HEK293 (cell line): ENCODE measurements at regions not wholly inside any gene's neighbourhood (a gene's known extent, or its start where the extent isn't known, plus 50 kb on each side); places are given as distances from the start of the nearest gene placed in this dataset.

ENCODE experiments used
- CTCF ChIA-PET: fragments of 350-600 bp; formaldehyde crosslinking; extraction: SDS; loops from one replicate; lab custom pipeline; 2021; ENCODE audit warnings: antibody characterized with exemption; lab: Yijun Ruan, JAX
- POLR2A ChIA-PET: fragments of 300-600 bp; formaldehyde crosslinking; extraction: SDS; loops from one replicate; lab custom pipeline; 2020; ENCODE audit warnings: antibody characterized with exemption, inconsistent platforms; lab: Yijun Ruan, JAX
- H3K27ac ChIP-seq: fragments of 200-500 bp; sonication (Bioruptor generic); 2 replicates; pipeline ENCODE4 v1.5.1; 2014; ENCODE audit warnings: low read depth, low read length, control low read depth, inconsistent platforms; ENCODE audit errors: extremely low read depth
- H3K36me3 ChIP-seq, 2 experiments: fragments of 200-500 bp in 1 of 2; sonication (Bioruptor generic) in 1 of 2; 1 replicate in 1 of 2; 2 replicates in 1 of 2; pipeline ENCODE4 v1.5.1; 2014 to 2017; ENCODE audit warnings: inconsistent platforms in 2 of 2, low read length in 2 of 2; ENCODE audit not compliant: control insufficient read depth in 2 of 2, insufficient read depth in 1 of 2
- H3K4me1 ChIP-seq: fragments of 200-500 bp; sonication (Bioruptor generic); 2 replicates; pipeline ENCODE4 v1.5.1; 2014; ENCODE audit warnings: mild to moderate bottlenecking, low read length, inconsistent platforms; ENCODE audit not compliant: control insufficient read depth, insufficient read depth
- H3K4me3 ChIP-seq: 2 replicates; pipeline ENCODE4 v1.5.1; 2011; ENCODE audit warnings: low read depth, mild to moderate bottlenecking, control low read depth, low read length, moderate library complexity
- H3K9me3 ChIP-seq: fragments of 200-500 bp; sonication (Bioruptor generic); 2 replicates; pipeline ENCODE4 v1.5.1; 2014; ENCODE audit warnings: low read depth, low read length, inconsistent platforms; ENCODE audit not compliant: control insufficient read depth, insufficient read depth
- GLI2 ChIP-seq: fragments of 450-650 bp; formaldehyde crosslinking; IDR thresholded peaks from 2 replicates; pipeline ENCODE4; 2017; ENCODE audit warnings: missing biosample characterization, missing genetic modification characterization, low read depth, borderline replicate concordance
- IKZF3 ChIP-seq: fragments of 450-650 bp; IDR thresholded peaks from 2 replicates; pipeline ENCODE4 v1.5.0; 2018; ENCODE audit warnings: missing biosample characterization, mild to moderate bottlenecking, missing genetic modification characterization, moderate library complexity
- KLF8 ChIP-seq: fragments of 450-650 bp; formaldehyde crosslinking; IDR thresholded peaks from 2 replicates; pipeline ENCODE4 v1.5.1; 2016; ENCODE audit warnings: missing biosample characterization, missing genetic modification characterization
- MEIS1 ChIP-seq: sonication (generic); formaldehyde crosslinking; IDR thresholded peaks from 2 replicates; pipeline ENCODE4 v1.8.1; 2022; ENCODE audit warnings: missing genetic modification reagents, mild to moderate bottlenecking, borderline replicate concordance
- OSR2 ChIP-seq: fragments of 450-650 bp; formaldehyde crosslinking; IDR thresholded peaks from 2 replicates; pipeline ENCODE4 v1.5.1; 2016; ENCODE audit warnings: missing biosample characterization, missing genetic modification characterization
- SCRT2 ChIP-seq: fragments of 450-650 bp; formaldehyde crosslinking; IDR thresholded peaks from 2 replicates; pipeline ENCODE4 v1.5.1; 2016; ENCODE audit warnings: missing biosample characterization, missing genetic modification characterization
- SP2 ChIP-seq: fragments of 450-650 bp; formaldehyde crosslinking; IDR thresholded peaks from 2 replicates; pipeline ENCODE4 v1.5.1; 2016; ENCODE audit warnings: missing biosample characterization, missing genetic modification characterization
- ZBTB17 ChIP-seq: fragments of 450-650 bp; formaldehyde crosslinking; IDR thresholded peaks from 2 replicates; pipeline ENCODE4 v1.5.1; 2016; ENCODE audit warnings: missing biosample characterization, missing genetic modification characterization
- ZFP41 ChIP-seq: fragments of 450-650 bp; formaldehyde crosslinking; IDR thresholded peaks from 2 replicates; pipeline ENCODE4 v1.5.1; 2016; ENCODE audit warnings: missing biosample characterization, missing genetic modification characterization, borderline replicate concordance
- ZFP69B ChIP-seq: fragments of 450-650 bp; formaldehyde crosslinking; IDR thresholded peaks from 2 replicates; pipeline ENCODE4 v1.5.1; 2016; ENCODE audit warnings: missing biosample characterization, missing genetic modification characterization
- ZIC2 ChIP-seq: fragments of 450-650 bp; formaldehyde crosslinking; IDR thresholded peaks from 2 replicates; pipeline ENCODE4 v1.5.1; 2016; ENCODE audit warnings: missing biosample characterization, missing genetic modification characterization
- ZNF121 ChIP-seq: fragments of 450-650 bp; formaldehyde crosslinking; IDR thresholded peaks from 2 replicates; pipeline ENCODE4 v1.5.1; 2016; ENCODE audit warnings: missing biosample characterization, missing genetic modification characterization
- ZNF155 ChIP-seq: fragments of 450-650 bp; formaldehyde crosslinking; IDR thresholded peaks from 2 replicates; pipeline ENCODE4 v1.5.1; 2016; ENCODE audit warnings: missing biosample characterization, missing genetic modification characterization
- ZNF169 ChIP-seq: fragments of 450-650 bp; formaldehyde crosslinking; IDR thresholded peaks from 2 replicates; pipeline ENCODE4 v1.5.1; 2016; ENCODE audit warnings: missing biosample characterization, missing genetic modification characterization
- ZNF211 ChIP-seq: fragments of 450-650 bp; formaldehyde crosslinking; IDR thresholded peaks from 2 replicates; pipeline ENCODE4 v1.5.1; 2016; ENCODE audit warnings: low read depth, missing biosample characterization, missing genetic modification characterization
- ZNF221 ChIP-seq: fragments of 450-650 bp; formaldehyde crosslinking; IDR thresholded peaks from 2 replicates; pipeline ENCODE4 v1.5.1; 2017; ENCODE audit warnings: missing biosample characterization, missing genetic modification characterization, borderline replicate concordance
- ZNF37A ChIP-seq: fragments of 450-650 bp; IDR thresholded peaks from 2 replicates; pipeline ENCODE4 v1.5.1; 2018; ENCODE audit warnings: missing biosample characterization, missing genetic modification characterization
- ZNF548 ChIP-seq: fragments of 450-650 bp; formaldehyde crosslinking; IDR thresholded peaks from 2 replicates; pipeline ENCODE4 v1.5.1; 2016; ENCODE audit warnings: missing biosample characterization, missing genetic modification characterization
- ZNF660 ChIP-seq: fragments of 450-650 bp; IDR thresholded peaks from 2 replicates; pipeline ENCODE4 v1.5.1; 2018; ENCODE audit warnings: missing biosample characterization, mild to moderate bottlenecking, missing genetic modification characterization
- ZNF677 ChIP-seq: fragments of 450-650 bp; IDR thresholded peaks from 2 replicates; pipeline ENCODE4 v1.5.0; 2018; ENCODE audit warnings: missing biosample characterization, mild to moderate bottlenecking, missing genetic modification characterization, moderate library complexity
- ZNF76 ChIP-seq: fragments of 450-650 bp; formaldehyde crosslinking; IDR thresholded peaks from 2 replicates; pipeline ENCODE4; 2016; ENCODE audit warnings: low read depth, missing biosample characterization, missing genetic modification characterization, borderline replicate concordance
- ZNF785 ChIP-seq: fragments of 450-650 bp; formaldehyde crosslinking; IDR thresholded peaks from 2 replicates; pipeline ENCODE4 v1.5.1; 2016; ENCODE audit warnings: missing biosample characterization, missing genetic modification characterization
- ZNF830 ChIP-seq: fragments of 450-650 bp; IDR thresholded peaks from 2 replicates; pipeline ENCODE4 v1.5.0; 2018; ENCODE audit warnings: missing biosample characterization, missing genetic modification characterization, low read depth, mild to moderate bottlenecking, moderate library complexity
- ZNF843 ChIP-seq: fragments of 450-650 bp; formaldehyde crosslinking; IDR thresholded peaks from 2 replicates; pipeline ENCODE4 v1.5.1; 2016; ENCODE audit warnings: missing biosample characterization, missing genetic modification characterization
- ZXDB ChIP-seq: fragments of 450-650 bp; formaldehyde crosslinking; IDR thresholded peaks from 2 replicates; pipeline ENCODE4 v1.5.1; 2016; ENCODE audit warnings: missing biosample characterization, missing genetic modification characterization
- TF ChIP-seq, protein P1 (sequence below): fragments of 450-650 bp; formaldehyde crosslinking; IDR thresholded peaks from 2 replicates; pipeline ENCODE4 v1.5.1; 2016; ENCODE audit warnings: missing biosample characterization, missing genetic modification characterization
- TF ChIP-seq, protein P2 (sequence below): fragments of 450-650 bp; formaldehyde crosslinking; conservative IDR thresholded peaks from 2 replicates; pipeline ENCODE4 v1.5.1; 2016; ENCODE audit warnings: low read depth, missing biosample characterization, missing genetic modification characterization

DNA sequence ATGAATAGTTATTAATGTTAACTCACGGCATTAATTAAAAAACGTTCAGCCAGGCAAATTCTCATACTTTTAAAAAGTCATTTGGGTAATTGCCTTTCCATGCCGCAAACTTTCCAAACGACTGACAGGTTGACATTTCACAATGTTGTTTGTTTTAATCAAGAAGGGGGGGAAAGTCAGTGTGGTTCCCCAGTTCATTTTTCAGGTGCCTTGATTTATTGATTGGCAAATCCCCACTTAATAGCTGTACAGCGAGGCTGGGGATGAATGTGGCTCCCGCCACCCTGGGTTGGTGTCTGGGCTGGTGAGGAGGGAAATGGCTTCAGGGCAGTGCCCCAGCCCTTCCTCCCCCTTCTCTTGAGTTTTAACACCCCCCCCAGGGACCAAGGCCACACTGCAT, 318.0 kb downstream of the SOX9 start:
- CTCF ChIA-PET, result no interaction called here

DNA sequence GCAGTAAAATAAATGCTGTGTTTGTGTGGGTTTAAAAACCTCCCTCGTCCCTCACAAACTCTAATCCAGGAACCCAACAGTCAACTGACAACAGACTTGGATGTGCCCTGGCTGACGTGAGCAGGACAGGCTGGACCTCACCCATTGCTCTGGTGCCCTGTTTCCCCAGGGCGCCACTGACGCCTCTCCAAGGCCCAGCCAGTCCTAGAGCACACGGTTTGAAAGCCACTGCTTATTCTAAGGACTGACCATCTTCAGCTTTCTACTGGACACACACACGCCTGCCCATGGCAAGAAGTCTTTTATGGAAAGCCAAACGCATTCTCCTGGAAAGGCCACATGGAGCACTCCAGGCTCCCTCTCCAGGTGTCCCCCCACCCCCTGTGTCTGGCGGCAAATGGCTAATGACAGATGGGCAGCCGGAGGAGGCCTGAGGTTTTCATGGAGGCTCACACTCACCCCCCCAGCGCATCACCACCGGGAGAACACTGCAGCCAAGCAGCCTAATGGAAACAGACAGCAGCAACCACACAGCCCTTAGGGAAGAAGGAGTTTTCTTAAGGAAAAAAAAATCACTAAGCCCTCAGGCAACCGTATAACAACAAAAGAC, 319.2 kb downstream of the SOX9 start:
- POLR2A ChIA-PET, result no interaction called here
- CTCF ChIA-PET, result no interaction called here
- H3K27ac ChIP-seq, result no peak overlapping the region
- H3K9me3 ChIP-seq, result no peaks in the 10 kb centered on the region
- H3K4me3 ChIP-seq, result no peak overlapping the region
- no peaks in the 10 kb centered on the region for H3K36me3 ChIP-seq
- TF ChIP-seq ZNF548 (tag by site-specific recombination), result no peak
- TF ChIP-seq ZIC2, result peak; percentile 41; the same call in 1 of the 2 replicates
- H3K4me1 ChIP-seq, result no peaks in the 10 kb centered on the region

More for the DNA sequence above, 318.0 kb downstream of the SOX9 start:
- Histone ChIP-seq H3K27ac (no peak overlapping the region), H3K9me3 (no peaks in the 10 kb centered on the region), H3K4me3 (no peak overlapping the region), H3K36me3 (no peaks in the 10 kb centered on the region), H3K4me1 (no peaks in the 10 kb centered on the region)
- no peak for TF ChIP-seq SP2 (tag by site-specific recombination)
- no peak for TF ChIP-seq ZNF76 (tag by site-specific recombination)
- TF ChIP-seq ZFP69B (tag by site-specific recombination), result no peak
- TF ChIP-seq ZNF155, result no peak
- no peak for TF ChIP-seq KLF8 (tag by site-specific recombination)
- TF ChIP-seq, protein P1, sequence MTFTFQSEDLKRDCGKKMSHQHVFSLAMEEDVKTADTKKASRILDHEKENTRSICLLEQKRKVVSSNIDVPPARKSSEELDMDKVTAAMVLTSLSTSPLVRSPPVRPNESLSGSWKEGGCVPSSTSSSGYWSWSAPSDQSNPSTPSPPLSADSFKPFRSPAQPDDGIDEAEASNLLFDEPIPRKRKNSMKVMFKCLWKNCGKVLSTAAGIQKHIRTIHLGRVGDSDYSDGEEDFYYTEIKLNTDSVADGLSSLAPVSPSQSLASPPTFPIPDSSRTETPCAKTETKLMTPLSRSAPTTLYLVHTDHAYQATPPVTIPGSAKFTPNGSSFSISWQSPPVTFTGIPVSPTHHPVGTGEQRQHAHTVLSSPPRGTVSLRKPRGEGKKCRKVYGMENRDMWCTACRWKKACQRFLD (tag by site-specific recombination), result no peak
- no peak for TF ChIP-seq ZNF221 (tag by site-specific recombination)
- no peak for TF ChIP-seq ZNF677 (tag by site-specific recombination)
- TF ChIP-seq ZNF660 (tag by site-specific recombination), result no peak
- TF ChIP-seq MEIS1 (CRISPR knock-in tag), result no peak
- no peak for TF ChIP-seq SCRT2 (tag by site-specific recombination)
- TF ChIP-seq ZNF121, result no peak
- TF ChIP-seq ZNF37A (tag by site-specific recombination), result no peak
- TF ChIP-seq ZNF843, result no peak
- no peak for TF ChIP-seq ZBTB17
- no peak for TF ChIP-seq ZFP41 (tag by site-specific recombination)
- TF ChIP-seq ZNF830 (tag by site-specific recombination), result no peak
- POLR2A ChIA-PET, result no interaction called here

DNA sequence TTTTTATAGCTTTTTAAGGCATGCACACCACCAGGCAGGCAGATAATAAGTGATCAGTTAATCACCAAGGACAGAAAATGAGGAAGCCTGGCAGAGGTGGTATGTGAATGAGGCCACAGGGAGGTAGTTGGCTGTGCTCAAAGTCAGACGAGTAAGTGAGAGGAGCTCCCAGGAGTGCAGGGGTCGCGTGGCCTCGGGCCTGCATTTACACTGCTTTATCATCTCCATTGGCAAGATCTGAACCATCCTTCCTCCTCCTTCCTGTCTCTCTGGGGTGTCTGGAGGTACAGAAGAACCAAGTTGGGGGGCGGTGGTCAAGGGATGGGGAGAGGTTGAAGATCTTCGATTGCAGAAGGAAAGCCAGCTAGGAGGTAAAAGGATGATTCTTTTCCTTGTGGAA, 320.1 kb downstream of the SOX9 start:
- no peaks in the 10 kb centered on the region for H3K4me1 ChIP-seq
- POLR2A ChIA-PET, result no interaction called here
- H3K36me3 ChIP-seq, result no peaks in the 10 kb centered on the region
- H3K27ac ChIP-seq, result no peak overlapping the region
- no peaks in the 10 kb centered on the region for H3K9me3 ChIP-seq
- H3K4me3 ChIP-seq, result no peak overlapping the region
- CTCF ChIA-PET, result interaction anchor here (0.6 kb wide), 1 partner anchor 1857 kb away, joined by 4 read pairs; no protein-coding TSS in a partner anchor
- TF ChIP-seq GLI2 (tag by site-specific recombination), result no peak
- TF ChIP-seq ZNF211, result no peak
- TF ChIP-seq, protein P2, sequence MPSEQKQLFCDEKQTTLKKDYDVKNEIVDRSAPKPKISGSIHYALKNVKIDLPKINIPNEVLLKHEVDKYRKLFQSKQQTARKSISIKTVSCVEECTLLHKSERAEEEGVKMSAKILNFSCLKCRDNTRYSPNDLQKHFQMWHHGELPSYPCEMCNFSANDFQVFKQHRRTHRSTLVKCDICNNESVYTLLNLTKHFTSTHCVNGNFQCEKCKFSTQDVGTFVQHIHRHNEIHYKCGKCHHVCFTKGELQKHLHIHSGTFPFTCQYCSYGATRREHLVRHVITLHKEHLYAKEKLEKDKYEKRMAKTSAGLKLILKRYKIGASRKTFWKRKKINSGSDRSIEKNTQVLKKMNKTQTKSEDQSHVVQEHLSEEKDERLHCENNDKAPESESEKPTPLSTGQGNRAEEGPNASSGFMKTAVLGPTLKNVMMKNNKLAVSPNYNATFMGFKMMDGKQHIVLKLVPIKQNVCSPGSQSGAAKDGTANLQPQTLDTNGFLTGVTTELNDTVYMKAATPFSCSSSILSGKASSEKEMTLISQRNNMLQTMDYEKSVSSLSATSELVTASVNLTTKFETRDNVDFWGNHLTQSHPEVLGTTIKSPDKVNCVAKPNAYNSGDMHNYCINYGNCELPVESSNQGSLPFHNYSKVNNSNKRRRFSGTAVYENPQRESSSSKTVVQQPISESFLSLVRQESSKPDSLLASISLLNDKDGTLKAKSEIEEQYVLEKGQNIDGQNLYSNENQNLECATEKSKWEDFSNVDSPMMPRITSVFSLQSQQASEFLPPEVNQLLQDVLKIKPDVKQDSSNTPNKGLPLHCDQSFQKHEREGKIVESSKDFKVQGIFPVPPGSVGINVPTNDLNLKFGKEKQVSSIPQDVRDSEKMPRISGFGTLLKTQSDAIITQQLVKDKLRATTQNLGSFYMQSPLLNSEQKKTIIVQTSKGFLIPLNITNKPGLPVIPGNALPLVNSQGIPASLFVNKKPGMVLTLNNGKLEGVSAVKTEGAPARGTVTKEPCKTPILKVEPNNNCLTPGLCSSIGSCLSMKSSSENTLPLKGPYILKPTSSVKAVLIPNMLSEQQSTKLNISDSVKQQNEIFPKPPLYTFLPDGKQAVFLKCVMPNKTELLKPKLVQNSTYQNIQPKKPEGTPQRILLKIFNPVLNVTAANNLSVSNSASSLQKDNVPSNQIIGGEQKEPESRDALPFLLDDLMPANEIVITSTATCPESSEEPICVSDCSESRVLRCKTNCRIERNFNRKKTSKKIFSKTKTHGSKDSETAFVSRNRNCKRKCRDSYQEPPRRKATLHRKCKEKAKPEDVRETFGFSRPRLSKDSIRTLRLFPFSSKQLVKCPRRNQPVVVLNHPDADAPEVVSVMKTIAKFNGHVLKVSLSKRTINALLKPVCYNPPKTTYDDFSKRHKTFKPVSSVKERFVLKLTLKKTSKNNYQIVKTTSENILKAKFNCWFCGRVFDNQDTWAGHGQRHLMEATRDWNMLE (tag by site-specific recombination), result no peak
- no peak for TF ChIP-seq IKZF3 (tag by site-specific recombination)
- TF ChIP-seq ZXDB, result no peak
- no peak for TF ChIP-seq ZNF169 (tag by site-specific recombination)
- TF ChIP-seq ZNF785 (tag by site-specific recombination), result no peak
- no peak for TF ChIP-seq OSR2 (tag by site-specific recombination)
